HG03342 (cell line): ENCODE measurements at regions not wholly inside any gene's neighbourhood (a gene's known extent, or its start where the extent isn't known, plus 50 kb on each side); places are given as distances from the start of the nearest gene placed in this dataset.
"Not testable (repeated sequence)": the region's sequence is repeated elsewhere in the genome, so short reads cannot be mapped to it uniquely, and the experiment has no call there.

Experiments used
- ATAC-seq: cut with Tn5 transposase; IDR thresholded peaks from one replicate; pipeline ENCODE4 v1.9.1; 2021; ENCODE audit warnings: mild to moderate bottlenecking, moderate library complexity; ENCODE audit not compliant: unreplicated experiment

- ATAC-seq = no peak
Observed at GRCh38 chr7:12456506-12456905, 52.8 kb upstream of the VWDE start.

DNA sequence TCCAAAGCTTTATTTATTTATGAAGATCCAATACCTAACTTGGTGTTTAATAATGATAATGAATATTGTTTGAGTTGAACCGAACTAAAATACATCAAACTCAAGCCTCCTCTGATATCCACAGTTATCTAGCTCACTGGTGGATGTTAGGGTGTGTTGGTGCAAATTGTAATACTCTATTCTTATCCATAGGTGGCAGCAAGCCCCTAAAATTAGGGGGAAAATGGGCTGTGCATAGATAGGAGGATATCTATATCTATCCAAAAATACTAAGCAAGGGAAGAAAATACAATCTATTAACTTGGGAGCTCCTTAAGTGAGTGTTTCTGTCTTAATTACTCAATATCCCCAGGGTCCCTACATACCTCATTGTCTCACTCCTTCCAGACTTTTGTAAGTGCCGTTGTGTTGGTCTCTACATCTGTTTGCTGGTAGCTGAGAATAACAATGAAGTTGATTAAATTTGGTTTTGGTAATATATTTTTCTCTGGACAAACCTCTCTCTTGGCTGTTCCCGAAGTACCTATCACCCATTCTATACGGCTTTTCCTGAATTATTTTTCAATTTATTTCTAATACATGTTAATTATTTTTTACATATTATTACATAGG, 55.0 kb upstream of the VWDE start:
- ATAC-seq = peak; percentile 99

GRCh38 chr7:12467837-12468236, 64.2 kb upstream of the VWDE start:
- no peak for ATAC-seq

DNA sequence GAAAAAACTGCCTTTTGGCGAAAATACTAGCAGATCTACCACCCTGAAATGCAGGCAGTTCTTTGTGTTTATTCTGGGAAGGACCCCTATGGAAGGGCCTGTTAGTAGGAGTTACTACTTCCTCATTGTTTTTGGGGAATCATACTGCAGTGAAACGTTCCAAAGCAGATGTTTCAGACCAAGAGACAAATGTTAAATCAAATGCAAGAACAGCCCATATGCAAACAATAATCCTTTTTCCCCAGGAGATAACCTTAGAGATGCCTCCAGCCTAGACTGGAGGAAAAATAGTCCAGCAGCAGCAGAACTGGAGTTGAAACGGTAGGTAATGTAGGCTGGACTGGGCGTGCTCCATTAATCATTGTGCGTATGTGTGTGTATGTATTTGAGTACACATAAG, 65.9 kb upstream of the VWDE start:
- no peak for ATAC-seq

- ATAC-seq = no peak
Observed at GRCh38 chr7:12470930-12471329, 67.3 kb upstream of the VWDE start.

- ATAC-seq = no peak
Observed at GRCh38 chr7:12474035-12474434, 70.4 kb upstream of the VWDE start.

GRCh38 chr7:12475362-12476063, 71.8 kb upstream of the VWDE start:
- ATAC-seq = no peak

DNA sequence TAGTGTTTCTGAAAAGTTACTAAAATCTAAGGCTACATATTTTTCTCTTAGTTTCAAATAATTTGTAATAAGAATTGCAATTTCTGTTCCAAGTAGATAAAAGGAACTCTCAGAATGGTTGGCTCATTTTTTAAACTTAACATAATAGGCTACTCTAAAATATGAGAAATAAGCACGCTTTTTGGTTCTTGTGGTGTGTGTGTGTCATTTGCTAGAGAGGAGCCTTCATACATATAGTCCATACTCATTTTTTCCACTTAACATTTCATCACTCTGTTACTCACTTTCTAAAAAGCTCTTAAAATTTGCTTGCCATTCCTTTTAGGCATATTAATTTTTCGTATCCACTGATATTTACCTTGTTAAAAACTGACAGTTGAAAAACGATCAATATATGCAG, 74.0 kb upstream of the VWDE start:
- ATAC-seq = no peak

GRCh38 chr7:12481722-12482121, 78.1 kb upstream of the VWDE start:
- peak; percentile 91 for ATAC-seq

DNA sequence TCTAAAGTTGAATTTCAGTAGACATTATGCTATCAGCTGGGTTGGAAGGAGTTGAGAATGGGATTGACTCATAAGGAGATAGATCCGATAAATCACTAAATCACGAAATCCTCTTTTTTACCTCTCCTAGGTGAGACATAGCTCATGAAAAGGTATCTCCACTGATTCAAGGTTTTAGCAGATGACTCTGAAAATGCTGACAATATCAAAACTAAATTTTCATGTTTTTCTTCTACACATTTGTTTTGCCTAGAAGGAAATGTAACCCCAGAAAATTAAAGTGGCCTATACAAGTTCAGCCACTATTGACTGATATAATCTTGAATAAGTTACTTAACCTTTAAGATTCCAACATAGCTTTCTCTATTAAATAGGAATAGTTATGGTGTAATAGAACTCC, 82.2 kb upstream of the VWDE start:
- no peak for ATAC-seq

- ATAC-seq = no peak
Observed at GRCh38 chr7:12488341-12488740, 82.2 kb upstream of the SCIN start.

- peak; percentile 85 for ATAC-seq
Observed at GRCh38 chr7:12490107-12490688, 80.3 kb upstream of the SCIN start.

- no peak for ATAC-seq
Observed at GRCh38 chr7:12490940-12491339, 79.6 kb upstream of the SCIN start.

DNA sequence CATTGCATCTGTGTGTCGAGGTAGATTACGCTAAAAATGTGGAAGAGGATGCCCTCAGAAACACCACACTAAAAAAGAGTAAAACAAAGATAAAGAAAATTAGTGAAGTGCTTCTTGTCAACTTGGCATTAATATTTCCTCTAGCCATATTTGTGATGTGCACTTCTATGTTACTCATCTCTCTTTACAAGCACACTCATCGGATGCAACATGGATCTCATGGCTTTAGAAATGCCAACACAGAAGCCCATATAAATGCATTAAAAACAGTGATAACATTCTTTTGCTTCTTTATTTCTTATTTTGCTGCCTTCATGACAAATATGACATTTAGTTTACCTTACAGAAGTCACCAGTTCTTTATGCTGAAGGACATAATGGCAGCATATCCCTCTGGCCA, 79.0 kb upstream of the SCIN start:
- no peak for ATAC-seq

DNA sequence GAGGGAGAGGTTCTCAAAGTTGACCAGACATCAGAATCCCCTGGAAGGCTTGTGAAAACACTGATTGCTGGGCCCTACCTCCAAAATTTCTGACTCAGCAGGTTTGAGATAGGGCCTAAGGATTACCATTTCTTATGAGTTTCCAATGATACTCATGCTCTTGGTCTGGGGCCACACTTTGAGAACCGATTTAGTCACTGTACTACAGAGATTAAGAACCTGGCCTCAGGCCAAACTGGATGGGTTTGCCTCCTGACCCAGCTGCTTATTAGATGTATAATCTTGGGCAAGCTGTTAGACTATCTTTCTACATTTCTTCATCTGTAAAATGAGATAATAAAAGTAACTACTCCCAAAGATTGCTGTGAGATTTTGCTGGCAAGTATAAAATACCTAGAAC, 77.1 kb upstream of the SCIN start:
- no peak for ATAC-seq

- no peak for ATAC-seq
Observed at GRCh38 chr7:12493863-12494686, 76.4 kb upstream of the SCIN start.

GRCh38 chr7:12494687-12495024, 75.9 kb upstream of the SCIN start:
- ATAC-seq = no peak

GRCh38 chr7:12496901-12497674, 73.4 kb upstream of the SCIN start:
- ATAC-seq = not testable (repeated sequence)

GRCh38 chr7:12504149-12504548, 66.4 kb upstream of the SCIN start:
- peak; percentile 91 for ATAC-seq

GRCh38 chr7:12508005-12508404, 62.5 kb upstream of the SCIN start:
- ATAC-seq = no peak

- no peak for ATAC-seq
Observed at GRCh38 chr7:12508554-12508953, 62.0 kb upstream of the SCIN start.
